WTC11 (cell line): ENCODE measurements at regions not wholly inside any gene's neighbourhood (a gene's known extent, or its start where the extent isn't known, plus 50 kb on each side); places are given as distances from the start of the nearest gene placed in this dataset.
"Not testable (repeated sequence)": the region's sequence is repeated elsewhere in the genome, so short reads cannot be mapped to it uniquely, and the experiment has no call there.

Experiments used
- ATAC-seq: fragments of 200-7000 bp; cut with Tn5 transposase; 2 replicates; pipeline ENCODE4 v1.10.0; 2021; ENCODE audit warnings: mild to moderate bottlenecking, moderate library complexity
- CTCF ChIA-PET: fragments of 300-600 bp; sonication (Branson Sonifier 250); formaldehyde crosslinking; loops from one replicate; lab custom pipeline; 2021; ENCODE audit warnings: antibody characterized with exemption; lab: Charles Lee
- POLR2A ChIA-PET: fragments of 350-600 bp; sonication (Branson Sonifier 250); formaldehyde crosslinking; loops from one replicate; lab custom pipeline; 2021; ENCODE audit warnings: antibody characterized with exemption; lab: Charles Lee
- DNase-seq: peaks from one replicate; pipeline ENCODE4 v3.0.0; 2021; ENCODE audit warnings: low spot score
- H3K27ac Mint-ChIP-seq: 2 replicates; pipeline ENCODE4 v1.8.0; 2021; ENCODE audit warnings: mixed read lengths
- H3K27me3 Mint-ChIP-seq: 2 replicates; pipeline ENCODE4 v1.8.0; 2021; ENCODE audit warnings: low read depth, mild to moderate bottlenecking, moderate library complexity, mixed read lengths
- H3K36me3 Mint-ChIP-seq: 2 replicates; pipeline ENCODE4 v1.8.0; 2021; ENCODE audit warnings: mixed read lengths
- H3K4me1 Mint-ChIP-seq: 2 replicates; pipeline ENCODE4 v1.8.0; 2022; ENCODE audit warnings: mixed read lengths
- H3K4me3 Mint-ChIP-seq: 2 replicates; pipeline ENCODE4 v1.8.0; 2021; ENCODE audit warnings: mild to moderate bottlenecking, moderate library complexity, mixed read lengths
- H3K9me3 Mint-ChIP-seq: 2 replicates; pipeline ENCODE4 v1.8.0; 2021; ENCODE audit warnings: mixed read lengths

DNA sequence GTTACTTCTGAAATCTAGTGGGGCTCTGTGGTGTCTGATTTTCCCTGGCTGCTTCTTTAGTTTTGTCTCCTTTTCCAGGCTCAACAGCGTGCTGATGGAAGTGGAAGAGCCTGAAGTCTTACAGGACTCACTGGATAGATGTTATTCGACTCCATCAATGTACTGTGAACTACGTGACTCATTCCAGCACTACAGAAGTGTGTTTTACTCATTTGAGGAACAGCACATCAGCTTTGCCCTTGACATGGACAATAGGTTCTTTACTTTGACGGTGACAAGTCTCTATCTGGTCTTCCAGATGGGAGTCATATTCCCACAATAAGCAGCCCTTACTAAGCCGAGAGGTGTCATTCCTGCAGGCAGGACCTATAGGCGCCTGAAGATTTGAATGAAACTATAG lies 51.1 kb downstream of the NBPF8 start:
- H3K27me3 Mint-ChIP-seq, H3K9me3 Mint-ChIP-seq, CTCF ChIA-PET, ATAC-seq, DNase-seq, H3K27ac Mint-ChIP-seq, H3K4me1 Mint-ChIP-seq, POLR2A ChIA-PET, H3K4me3 Mint-ChIP-seq, H3K36me3 Mint-ChIP-seq: not testable (repeated sequence)

DNA sequence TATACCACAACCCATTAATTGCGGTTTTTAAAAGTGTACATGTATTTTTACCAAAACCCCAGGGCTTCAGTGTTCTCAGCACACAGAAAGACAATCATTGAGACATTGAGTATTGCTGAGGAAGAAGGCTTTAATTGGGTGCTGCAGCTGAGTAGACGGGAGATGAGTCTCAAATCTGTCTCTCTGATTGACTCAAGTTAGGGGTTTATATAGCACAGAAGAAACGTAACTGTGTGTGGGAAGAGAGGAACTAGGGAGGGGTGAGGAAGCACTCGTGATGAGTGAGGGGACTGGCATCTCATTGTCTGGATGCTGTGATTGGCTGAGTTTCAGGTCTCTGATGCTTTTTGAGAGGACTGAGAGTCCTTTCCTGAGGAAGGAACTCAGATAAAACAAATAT lies 62.8 kb downstream of the NBPF8 start:
- H3K27me3 Mint-ChIP-seq, H3K27ac Mint-ChIP-seq, ATAC-seq, CTCF ChIA-PET, POLR2A ChIA-PET, H3K4me3 Mint-ChIP-seq, H3K4me1 Mint-ChIP-seq, DNase-seq: not testable (repeated sequence)
- H3K36me3 Mint-ChIP-seq = peaks cover 12% of the 10 kb centered on the region
- H3K9me3 Mint-ChIP-seq = peaks cover 13% of the 10 kb centered on the region

DNA sequence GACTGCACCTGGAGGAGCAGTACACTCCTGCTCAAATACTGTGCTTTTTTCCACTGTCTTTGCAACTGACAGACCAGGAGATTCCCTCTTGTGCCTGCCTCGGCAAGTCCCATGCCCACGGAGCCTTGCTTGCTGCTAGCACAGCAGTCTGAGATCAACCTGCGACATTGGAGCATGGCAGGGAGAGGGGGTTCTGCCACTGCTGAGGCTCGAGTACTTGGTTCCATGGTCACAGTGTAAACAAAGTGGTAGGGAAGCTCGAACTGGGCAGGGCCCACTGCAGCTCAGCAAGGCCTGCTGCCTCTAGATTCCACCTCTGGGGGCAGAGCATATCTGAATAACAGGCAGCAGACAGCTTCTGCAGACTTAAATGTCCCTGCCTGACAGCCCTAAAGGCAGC lies 63.6 kb downstream of the NBPF8 start:
- ATAC-seq, H3K27me3 Mint-ChIP-seq, H3K4me1 Mint-ChIP-seq, DNase-seq, POLR2A ChIA-PET, H3K4me3 Mint-ChIP-seq, H3K27ac Mint-ChIP-seq, CTCF ChIA-PET: not testable (repeated sequence)
- Mint-ChIP-seq H3K9me3 (peaks cover 13% of the 10 kb centered on the region), H3K36me3 (peaks cover 12% of the 10 kb centered on the region)

DNA sequence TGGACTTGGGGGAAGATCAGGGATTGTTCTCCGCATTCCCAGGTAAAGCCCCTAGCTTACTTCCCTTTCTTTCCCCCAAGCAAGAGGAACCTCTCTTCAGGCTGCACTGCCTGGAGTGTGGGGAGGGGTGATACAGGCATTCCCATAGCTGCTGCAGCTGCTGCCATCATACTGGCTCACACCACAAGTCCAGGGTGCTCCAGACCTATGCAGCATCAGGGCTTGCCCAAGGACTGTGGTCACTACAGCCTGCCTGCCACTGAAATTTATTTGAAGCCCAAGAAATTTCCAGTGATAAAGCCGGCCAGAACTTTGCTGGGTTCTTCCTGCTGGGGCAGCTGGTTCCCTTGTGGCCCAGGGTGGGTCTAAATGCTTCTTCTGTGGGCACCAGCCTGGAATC lies 72.7 kb downstream of the NBPF8 start:
- H3K9me3 Mint-ChIP-seq, H3K27ac Mint-ChIP-seq, ATAC-seq, H3K36me3 Mint-ChIP-seq, POLR2A ChIA-PET, DNase-seq, H3K4me3 Mint-ChIP-seq, H3K4me1 Mint-ChIP-seq, H3K27me3 Mint-ChIP-seq, CTCF ChIA-PET: not testable (repeated sequence)

DNA sequence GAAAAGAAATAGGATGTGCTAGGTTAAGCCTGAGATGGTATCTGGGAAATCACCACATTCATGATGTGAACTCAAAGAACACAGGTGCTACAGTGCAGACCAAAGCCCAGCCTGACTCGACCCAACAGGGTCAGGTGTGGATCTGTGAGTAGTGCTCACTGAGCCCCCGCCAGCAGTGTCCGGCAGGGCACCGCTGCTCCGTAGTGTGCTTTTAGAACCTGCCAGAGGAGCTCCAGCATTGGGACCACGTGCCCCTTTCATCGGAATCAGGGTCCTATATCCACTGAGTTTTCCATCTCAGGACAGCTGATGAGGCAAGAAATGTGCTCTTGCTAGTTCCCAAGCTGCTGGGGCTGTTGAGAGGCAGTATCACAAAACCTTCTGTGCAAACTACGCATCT lies 74.4 kb downstream of the NBPF8 start:
- H3K36me3 Mint-ChIP-seq, H3K27ac Mint-ChIP-seq, H3K27me3 Mint-ChIP-seq, H3K4me3 Mint-ChIP-seq, ATAC-seq, POLR2A ChIA-PET, CTCF ChIA-PET, H3K9me3 Mint-ChIP-seq, H3K4me1 Mint-ChIP-seq, DNase-seq: not testable (repeated sequence)

DNA sequence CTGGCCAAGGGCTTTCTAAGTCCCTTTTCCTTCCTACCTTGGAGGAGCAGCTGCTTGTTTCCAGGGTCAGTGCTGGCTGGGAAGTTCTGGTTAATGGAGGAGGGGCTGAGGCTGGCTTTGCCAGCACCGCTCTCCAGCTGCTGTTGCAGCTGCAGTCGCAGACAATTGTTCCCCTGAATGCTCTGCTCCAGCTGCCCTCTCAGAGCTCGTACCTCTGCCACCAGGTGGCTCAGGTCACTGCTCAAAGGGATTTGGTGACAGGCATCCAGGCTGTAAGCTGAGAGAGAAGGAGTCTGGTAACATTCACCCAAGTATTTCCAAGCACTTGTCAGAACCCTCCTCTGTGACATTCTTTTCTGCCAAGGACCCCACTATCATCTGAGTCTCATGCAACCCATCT lies 82.3 kb downstream of the NBPF8 start:
- H3K27ac Mint-ChIP-seq, H3K4me3 Mint-ChIP-seq, POLR2A ChIA-PET, H3K27me3 Mint-ChIP-seq, CTCF ChIA-PET, DNase-seq, H3K9me3 Mint-ChIP-seq, H3K4me1 Mint-ChIP-seq, H3K36me3 Mint-ChIP-seq: not testable (repeated sequence)
- ATAC-seq = peak; percentile 90

DNA sequence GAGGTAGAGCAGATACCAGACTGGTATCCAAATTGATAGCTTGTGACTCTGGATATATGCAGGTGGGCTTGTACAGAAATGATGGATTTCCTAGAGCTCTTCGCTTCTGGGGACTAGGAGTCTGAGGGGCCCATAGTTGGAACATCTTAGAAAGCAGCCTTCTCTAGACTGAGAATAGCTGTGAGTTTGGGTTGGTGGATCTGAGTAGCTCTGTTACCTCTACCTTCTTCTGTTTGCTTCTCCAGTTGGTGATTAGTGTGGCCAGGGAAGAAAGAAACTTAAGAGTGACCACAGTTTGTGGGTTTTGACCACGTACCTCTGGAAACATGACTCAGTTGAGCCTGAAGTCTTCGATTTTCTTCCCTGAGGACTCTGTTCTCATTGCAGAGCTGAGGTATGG lies 88.4 kb downstream of the NBPF8 start:
- H3K4me3 Mint-ChIP-seq, H3K36me3 Mint-ChIP-seq, ATAC-seq, H3K27me3 Mint-ChIP-seq, H3K9me3 Mint-ChIP-seq, H3K4me1 Mint-ChIP-seq, CTCF ChIA-PET, H3K27ac Mint-ChIP-seq, POLR2A ChIA-PET, DNase-seq: not testable (repeated sequence)

DNA sequence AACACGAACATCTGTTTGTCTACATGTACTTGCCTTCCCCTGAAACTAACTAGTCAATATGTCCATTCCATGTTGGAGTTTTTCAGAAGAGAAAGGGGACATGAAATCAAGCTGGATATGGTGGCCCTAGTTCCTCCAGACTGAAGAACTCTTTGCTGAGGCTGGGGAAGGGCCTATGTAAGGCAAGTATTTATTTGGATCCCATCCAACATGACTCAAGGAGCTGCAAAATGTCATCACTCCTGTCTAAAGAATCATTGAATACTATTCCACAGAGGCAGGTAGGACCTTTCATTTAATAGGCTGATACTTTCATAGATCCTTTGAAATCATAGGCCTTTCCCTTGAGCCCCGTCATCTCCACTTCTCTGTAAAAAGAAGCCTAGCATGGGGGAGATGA lies 91.5 kb downstream of the NBPF8 start:
- H3K4me1 Mint-ChIP-seq, ATAC-seq, DNase-seq, H3K9me3 Mint-ChIP-seq, POLR2A ChIA-PET, H3K27me3 Mint-ChIP-seq, H3K4me3 Mint-ChIP-seq, H3K36me3 Mint-ChIP-seq, CTCF ChIA-PET, H3K27ac Mint-ChIP-seq: not testable (repeated sequence)

DNA sequence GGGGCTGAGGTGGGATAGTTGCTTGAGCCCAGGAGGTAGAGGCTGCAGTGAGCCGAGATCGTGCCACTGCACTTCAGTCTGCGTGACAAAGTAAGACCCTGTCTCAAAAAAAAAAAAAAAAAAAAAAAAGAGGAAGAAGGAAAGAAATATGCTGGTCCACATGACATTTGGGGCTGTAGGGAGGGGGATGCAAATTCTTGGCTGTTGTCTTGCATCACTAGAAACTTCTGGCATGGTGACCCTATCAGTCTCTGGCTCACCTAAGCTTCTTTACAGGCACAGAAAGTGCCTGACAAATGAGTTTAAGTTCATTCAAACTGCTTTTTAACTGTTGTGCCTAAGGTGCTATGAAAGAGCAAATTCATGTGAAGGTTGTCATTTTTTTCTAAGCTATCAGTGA lies 93.5 kb downstream of the NBPF8 start:
- H3K27ac Mint-ChIP-seq, H3K36me3 Mint-ChIP-seq, CTCF ChIA-PET, H3K27me3 Mint-ChIP-seq, POLR2A ChIA-PET, H3K9me3 Mint-ChIP-seq, H3K4me1 Mint-ChIP-seq, ATAC-seq, DNase-seq, H3K4me3 Mint-ChIP-seq: not testable (repeated sequence)

DNA sequence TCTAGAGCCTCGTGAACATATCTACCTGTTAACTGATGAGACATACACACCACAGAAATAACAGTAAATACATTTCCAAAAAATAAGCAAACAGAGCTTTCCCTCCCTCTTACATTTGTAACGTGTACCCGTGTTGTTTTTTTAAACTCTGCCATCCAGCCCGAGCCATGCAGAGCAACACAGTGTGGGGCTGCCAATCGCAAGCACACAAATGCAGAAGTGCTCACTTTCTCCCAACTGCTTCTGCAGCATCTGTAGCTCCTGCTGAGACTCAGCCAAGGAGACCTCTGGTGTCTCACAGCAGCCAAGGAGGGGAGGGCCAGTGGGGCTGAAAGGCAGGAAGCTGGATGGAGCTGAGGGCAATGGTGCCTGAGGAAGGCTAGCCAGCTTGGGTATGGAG lies 94.4 kb downstream of the NBPF8 start:
- CTCF ChIA-PET, POLR2A ChIA-PET, H3K27me3 Mint-ChIP-seq, H3K36me3 Mint-ChIP-seq, H3K9me3 Mint-ChIP-seq, H3K4me3 Mint-ChIP-seq, DNase-seq, H3K4me1 Mint-ChIP-seq, H3K27ac Mint-ChIP-seq, ATAC-seq: not testable (repeated sequence)

DNA sequence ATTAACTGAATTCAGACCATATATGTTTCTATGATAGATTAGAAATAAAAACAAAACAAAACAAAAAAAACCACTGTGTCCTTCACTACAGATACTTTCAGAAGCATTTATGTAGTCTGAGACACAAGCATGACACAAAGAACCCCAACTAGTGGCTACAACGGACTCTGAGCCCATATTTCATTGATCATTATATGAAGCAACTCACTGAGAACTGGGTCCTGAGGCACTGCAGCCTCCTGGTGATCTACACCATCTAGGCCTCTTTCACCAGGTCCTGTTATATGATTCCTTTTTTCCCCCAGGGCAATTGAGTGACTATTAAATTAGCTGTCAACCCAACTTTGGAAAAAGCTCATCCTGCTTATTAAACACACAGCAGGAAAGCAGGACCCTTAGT lies 98.3 kb downstream of the NBPF8 start:
- H3K36me3 Mint-ChIP-seq, H3K9me3 Mint-ChIP-seq, DNase-seq, ATAC-seq, CTCF ChIA-PET, H3K27me3 Mint-ChIP-seq, POLR2A ChIA-PET, H3K4me1 Mint-ChIP-seq, H3K27ac Mint-ChIP-seq, H3K4me3 Mint-ChIP-seq: not testable (repeated sequence)

DNA sequence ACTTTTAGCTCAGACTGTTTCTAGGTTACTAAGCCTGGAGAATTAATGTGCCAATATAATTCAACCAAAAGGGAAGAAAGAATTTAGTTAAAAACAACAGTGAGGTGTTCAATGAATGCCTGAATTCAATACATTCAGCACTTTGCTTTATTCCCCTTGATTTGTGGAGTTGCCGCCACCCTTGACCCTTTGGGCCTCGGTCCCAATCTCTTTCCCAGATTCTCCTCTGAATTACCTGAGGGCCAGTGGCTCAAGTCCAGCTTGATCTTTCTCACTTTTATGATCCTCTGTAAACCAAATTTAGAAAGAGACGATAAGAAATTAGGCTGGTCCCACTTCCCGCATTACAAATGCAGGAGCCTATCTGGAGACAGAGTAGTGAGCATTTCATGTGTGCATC lies 98.7 kb downstream of the NBPF8 start:
- POLR2A ChIA-PET, H3K9me3 Mint-ChIP-seq, ATAC-seq, H3K27me3 Mint-ChIP-seq, DNase-seq, H3K4me3 Mint-ChIP-seq, H3K4me1 Mint-ChIP-seq, H3K27ac Mint-ChIP-seq, H3K36me3 Mint-ChIP-seq, CTCF ChIA-PET: not testable (repeated sequence)

DNA sequence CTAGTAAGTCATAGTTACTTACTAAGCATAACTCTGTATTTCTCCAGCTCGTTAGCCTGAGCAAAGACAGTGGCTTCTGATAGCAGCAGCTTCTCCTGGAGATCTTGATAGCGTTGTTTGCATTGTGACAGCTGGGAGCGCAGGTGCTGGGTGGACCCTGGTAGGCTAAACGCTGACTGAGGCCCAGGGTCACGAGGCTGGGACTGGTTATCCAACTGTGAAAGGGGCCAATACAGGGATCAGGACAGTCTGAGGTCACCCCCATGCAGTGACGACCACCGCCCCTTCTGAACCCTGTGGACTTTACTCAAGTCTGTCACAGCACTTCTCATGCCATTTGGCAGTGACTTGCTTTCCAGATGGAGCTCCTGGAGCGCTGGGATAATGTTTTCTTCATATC lies 104.4 kb downstream of the NBPF8 start:
- H3K36me3 Mint-ChIP-seq, H3K27ac Mint-ChIP-seq, CTCF ChIA-PET, H3K4me1 Mint-ChIP-seq, H3K9me3 Mint-ChIP-seq, H3K27me3 Mint-ChIP-seq, H3K4me3 Mint-ChIP-seq, ATAC-seq, POLR2A ChIA-PET, DNase-seq: not testable (repeated sequence)
